ENCODE measurements at regions not wholly inside any gene's neighbourhood (a gene's known extent, or its start where the extent isn't known, plus 50 kb on each side); places are given as distances from the start of the nearest gene placed in this dataset.
"Not testable (repeated sequence)": the region's sequence is repeated elsewhere in the genome, so short reads cannot be mapped to it uniquely, and the experiment has no call there.

- TF ChIP-seq EZH2 (IDR thresholded peaks at IDR 0.05; ENCODE audit: low read length, unreplicated experiment); CTCF (conservative IDR thresholded peaks at IDR 0.05; ENCODE audit: low read depth, low read length); EZH2phosphoT487 (IDR thresholded peaks at IDR 0.05; ENCODE audit: borderline replicate concordance, low read length): not testable (repeated sequence)
Observed at GRCh38 chr6:125653752-125654151, 95.7 kb upstream of the HEY2 start.

All from PC-3 (cell line).